ENCODE measurements at regions not wholly inside any gene's neighbourhood (a gene's known extent, or its start where the extent isn't known, plus 50 kb on each side); places are given as distances from the start of the nearest gene placed in this dataset.

DNA sequence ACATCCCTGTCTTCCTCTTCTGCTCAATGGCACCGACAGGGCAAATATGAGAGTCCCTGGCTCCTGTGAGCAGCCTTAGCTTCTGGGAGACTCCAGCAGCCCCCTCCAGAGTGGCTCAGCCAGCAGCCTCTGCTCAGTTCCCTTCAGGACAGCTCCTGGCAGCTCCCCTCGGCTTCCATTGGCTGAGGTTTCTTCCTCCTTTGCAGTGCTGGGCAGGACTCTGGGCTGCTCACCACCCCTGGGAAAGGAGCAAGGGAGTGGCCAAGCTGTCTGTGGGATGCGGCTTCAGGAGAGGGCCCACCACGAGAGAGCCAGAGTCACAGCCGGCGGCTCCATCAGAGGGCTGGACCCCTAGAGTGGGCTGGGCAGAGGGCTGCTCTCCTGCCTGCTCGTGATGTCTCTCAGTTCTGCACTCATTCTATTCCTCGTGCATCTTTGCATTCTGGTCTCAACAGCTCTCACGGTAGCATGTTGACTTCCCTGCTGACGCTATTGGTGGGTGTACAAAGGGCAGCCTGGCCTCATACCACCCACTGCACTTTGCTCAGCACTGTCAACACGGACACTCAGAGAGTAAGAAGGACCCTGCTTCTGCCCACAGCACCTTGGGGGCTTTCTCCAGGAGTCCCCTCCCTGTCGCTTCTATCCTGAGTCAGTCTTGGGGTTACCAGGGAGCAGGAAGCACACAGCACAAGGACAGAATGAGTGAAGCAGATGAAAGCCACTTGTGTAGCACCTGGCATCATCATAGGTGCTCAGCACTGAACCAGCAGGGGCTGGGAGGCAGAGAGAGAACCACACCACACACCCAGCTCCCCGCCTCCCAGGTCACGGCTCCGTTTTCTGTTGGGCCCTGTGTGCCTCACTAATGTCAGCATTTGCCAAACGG lies 80.9 kb upstream of the ALDH1B1 start (continued):
- TF ChIP-seq ZNF446 (CRISPR knock-in tag; IDR thresholded peaks at IDR 0.05): no peak
- peak; percentile 48; the same call in 1 of the 2 replicates for TF ChIP-seq HDAC2 (CRISPR knock-in tag; IDR thresholded peaks at IDR 0.05)
- 0 out of 2 replicates have a peak, but pooled peaks have one; percentile 18 for TF ChIP-seq FOSL2 (CRISPR knock-in tag; IDR thresholded peaks at IDR 0.05)
- TF ChIP-seq ZZZ3 (CRISPR knock-in tag; IDR thresholded peaks at IDR 0.05; ENCODE audit: borderline replicate concordance): 0 out of 2 replicates have a peak, but pooled peaks have one; percentile 34

GRCh38 chr9:38309324-38310195 lies 82.9 kb upstream of the ALDH1B1 start:
- Histone ChIP-seq H3K36me3 (replicated peaks in 1 of 2; ENCODE audit: control insufficient read depth in 1 of 2, insufficient read depth in 2 of 2, low read length in 2 of 2) (no peaks in the 10 kb centered on the region), H3K79me2 (ENCODE audit: insufficient read depth, low read length) (no peaks in the 10 kb centered on the region), H3K4me1 (ENCODE audit: insufficient read depth, low read length) (peaks cover 23% of the 10 kb centered on the region), H3K4me3 (replicated peaks in 1 of 3; ENCODE audit: insufficient read depth in 1 of 3, low read depth in 2 of 3, low read length in 3 of 3) (no peak overlapping the region), H3K27me3 (ENCODE audit: control insufficient read depth in 1 of 2, insufficient read depth in 2 of 2, low read length in 2 of 2) (peaks cover 0 to 24% of the 10 kb centered on the region in 2 experiments; a peak in 2 of 5 replicates), H2AFZ (ENCODE audit: low read length) (no peak overlapping the region), H3K9me3 (ENCODE audit: low read length) (no peaks in the 10 kb centered on the region), H4K20me1 (ENCODE audit: insufficient read depth, low read length) (no peaks in the 10 kb centered on the region), H3K27ac (ENCODE audit: extremely low read length, insufficient read depth, low read length) (no peak overlapping the region), H3K4me2 (ENCODE audit: low read depth, low read length) (no peak overlapping the region), H3K9ac (ENCODE audit: insufficient read depth, low read depth, low read length) (no peak overlapping the region)
- no peak for TF ChIP-seq ZNF782 (CRISPR knock-in tag; IDR thresholded peaks at IDR 0.05; ENCODE audit: borderline replicate concordance)
- no peak for TF ChIP-seq XBP1 (CRISPR knock-in tag; IDR thresholded peaks at IDR 0.05)
- no peak for TF ChIP-seq FOXK2 (IDR thresholded peaks at IDR 0.05)
- no peak for TF ChIP-seq MTA1 (CRISPR knock-in tag; IDR thresholded peaks at IDR 0.05; ENCODE audit: borderline replicate concordance)
- 30% methylated on average over 11 of the region's 11 CpGs for WGBS (ENCODE audit: low lambda C conversion rate)
- ChIA-PET POLR2A (no interaction called here), CTCF (ENCODE audit: low intra/inter-chr PET ratio, low total read pairs) (no interaction called here)
- no TSS peak for BruUV-seq (replicated peaks)
- ATAC-seq (no peak), FAIRE-seq (no peak), DNase-seq (ENCODE audit: low spot score) (no peak)
- intact Hi-C loops (cut with micrococcal nuclease; ENCODE audit: unreplicated experiment): no loop called here
- in situ Hi-C loops (cut with HindIII; ENCODE audit: extremely low pct_ligation_motif_present, low pct_unique_long_range_greater_than_20kb): no loop called here
